Testis (tissue), 2 donors: ENCODE measurements at regions not wholly inside any gene's neighbourhood (a gene's known extent, or its start where the extent isn't known, plus 50 kb on each side); places are given as distances from the start of the nearest gene placed in this dataset.

Experiments
- CTCF ChIP-seq, 3 experiments: fragments of 450-650 bp in 2 of 3; fragments of 200-600 bp in 1 of 3; sonication (generic) in 1 of 3; IDR thresholded peaks; one replicate each; pipeline ENCODE4 v1.5.1; 2016 to 2019; ENCODE audit warnings: antibody characterized with exemption in 3 of 3, mild to moderate bottlenecking in 2 of 3, moderate library complexity in 1 of 3
- POLR2A ChIP-seq: fragments of 450-650 bp; IDR thresholded peaks from one replicate; pipeline ENCODE4 v1.6.1; 2017; ENCODE audit warnings: antibody characterized with exemption, mild to moderate bottlenecking, moderate library complexity

GRCh38 chr4:13989501-13989900 is 362.0 kb upstream of the BOD1L1 start:
- TF ChIP-seq CTCF (IDR thresholded peaks at IDR 0.05) (no peak), POLR2A (no peak)
